ENCODE measurements at regions not wholly inside any gene's neighbourhood (a gene's known extent, or its start where the extent isn't known, plus 50 kb on each side); places are given as distances from the start of the nearest gene placed in this dataset.

DNA sequence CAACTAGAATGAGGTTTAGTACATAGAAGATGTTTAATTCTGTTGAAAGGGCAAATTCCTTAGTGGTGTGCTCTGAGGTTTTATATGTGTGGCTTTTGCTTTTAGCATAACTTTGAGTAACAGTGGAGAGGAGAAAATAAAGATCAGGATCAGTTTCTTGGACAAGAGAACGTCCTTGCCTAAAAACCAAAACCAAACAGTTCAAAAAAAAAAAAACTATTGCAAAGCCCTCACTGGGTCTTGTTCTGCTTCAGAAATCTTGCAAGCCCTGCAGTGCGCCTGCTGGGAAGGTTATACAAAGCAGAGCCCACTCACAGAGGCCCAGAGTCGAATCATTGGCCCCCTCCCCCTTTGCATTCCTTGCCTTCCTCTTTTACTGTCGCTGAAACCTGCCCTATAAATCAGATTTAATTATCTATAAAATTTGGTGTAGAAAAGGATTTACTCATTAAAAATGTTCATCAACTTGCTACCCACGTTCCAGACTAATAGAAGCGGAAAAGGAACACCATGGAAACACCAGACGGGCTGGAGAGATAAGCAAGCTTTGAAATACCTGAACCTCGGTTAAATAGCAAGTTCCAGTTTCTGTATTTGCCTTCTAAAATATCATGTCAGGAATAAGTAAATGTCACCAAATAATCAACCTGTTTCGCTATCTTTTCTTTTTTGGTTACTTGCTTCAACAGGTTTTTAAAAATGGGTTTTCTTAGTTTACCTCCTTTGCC is 201.6 kb upstream of the PTBP2 start:
- Histone ChIP-seq H3K9me3 (no peaks in the 10 kb centered on the region), H3K27me3 (no peaks in the 10 kb centered on the region), H3K4me1 (peaks cover 0 to 31% (median 25%) of the 10 kb centered on the region in 4 donors), H3K4me3 (peak overlapping the region in 2 of 4 donors; percentile 17 to 25), H3K36me3 (no peaks in the 10 kb centered on the region), H3K27ac (peak overlapping the region; percentile 30 to 82 (median 68))
- intact Hi-C loops (cut with DNase I), result loop anchor here (5.0 kb wide), 1 partner anchor 38 kb away; no protein-coding TSS in a partner anchor
- TF ChIP-seq POLR2A (IDR thresholded peaks at IDR 0.05) (no peak), EP300 (IDR thresholded peaks at IDR 0.05) (no peak), POLR2AphosphoS5 (IDR thresholded peaks at IDR 0.05) (peak in 1 of 4 donors; percentile 42)
- TF ChIP-seq, protein P1, sequence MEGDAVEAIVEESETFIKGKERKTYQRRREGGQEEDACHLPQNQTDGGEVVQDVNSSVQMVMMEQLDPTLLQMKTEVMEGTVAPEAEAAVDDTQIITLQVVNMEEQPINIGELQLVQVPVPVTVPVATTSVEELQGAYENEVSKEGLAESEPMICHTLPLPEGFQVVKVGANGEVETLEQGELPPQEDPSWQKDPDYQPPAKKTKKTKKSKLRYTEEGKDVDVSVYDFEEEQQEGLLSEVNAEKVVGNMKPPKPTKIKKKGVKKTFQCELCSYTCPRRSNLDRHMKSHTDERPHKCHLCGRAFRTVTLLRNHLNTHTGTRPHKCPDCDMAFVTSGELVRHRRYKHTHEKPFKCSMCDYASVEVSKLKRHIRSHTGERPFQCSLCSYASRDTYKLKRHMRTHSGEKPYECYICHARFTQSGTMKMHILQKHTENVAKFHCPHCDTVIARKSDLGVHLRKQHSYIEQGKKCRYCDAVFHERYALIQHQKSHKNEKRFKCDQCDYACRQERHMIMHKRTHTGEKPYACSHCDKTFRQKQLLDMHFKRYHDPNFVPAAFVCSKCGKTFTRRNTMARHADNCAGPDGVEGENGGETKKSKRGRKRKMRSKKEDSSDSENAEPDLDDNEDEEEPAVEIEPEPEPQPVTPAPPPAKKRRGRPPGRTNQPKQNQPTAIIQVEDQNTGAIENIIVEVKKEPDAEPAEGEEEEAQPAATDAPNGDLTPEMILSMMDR (IDR thresholded peaks at IDR 0.05), result no peak
- peak; percentile 70 for DNase-seq
- 41 to 43% methylated on average over 9 of the region's 9 CpGs for WGBS, 2 donors

DNA sequence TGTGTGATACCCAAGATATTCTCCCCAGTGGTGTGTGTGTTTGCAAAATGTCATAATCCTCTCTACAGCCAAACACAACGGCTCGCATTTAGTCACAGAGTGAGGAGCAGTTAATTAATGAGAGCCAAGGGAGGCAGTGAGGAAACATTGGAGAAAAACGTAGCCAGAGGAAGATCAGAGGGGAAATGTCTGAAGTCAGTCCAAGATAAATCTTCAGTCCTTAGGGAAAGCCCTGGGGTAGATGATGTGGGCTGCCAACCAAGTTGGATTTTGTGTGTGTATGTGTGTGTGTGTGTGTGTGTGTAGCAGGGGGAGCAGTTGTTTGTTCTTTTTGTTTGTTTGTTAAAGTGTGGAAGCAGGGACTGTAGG is 201.0 kb upstream of the PTBP2 start:
- DNase-seq, result peak; percentile 63
- peaks cover 0 to 31% (median 25%) of the 10 kb centered on the region in 4 donors for H3K4me1 ChIP-seq
- H3K36me3 ChIP-seq, result no peaks in the 10 kb centered on the region
- peak overlapping the region; percentile 30 to 82 (median 68) for H3K27ac ChIP-seq
- intact Hi-C loops (cut with DNase I), result no loop called here
- peak overlapping the region in 2 of 4 donors; percentile 17 to 25 for H3K4me3 ChIP-seq
- no peak for TF ChIP-seq EP300 (IDR thresholded peaks at IDR 0.05)
- peak in 3 of 4 donors; percentile 5 to 43 (median 16) for TF ChIP-seq POLR2AphosphoS5 (IDR thresholded peaks at IDR 0.05)
- WGBS, 2 donors, result 20 to 29% methylated on average over 3 of the region's 3 CpGs
- no peaks in the 10 kb centered on the region for H3K9me3 ChIP-seq
- no peaks in the 10 kb centered on the region for H3K27me3 ChIP-seq

DNA sequence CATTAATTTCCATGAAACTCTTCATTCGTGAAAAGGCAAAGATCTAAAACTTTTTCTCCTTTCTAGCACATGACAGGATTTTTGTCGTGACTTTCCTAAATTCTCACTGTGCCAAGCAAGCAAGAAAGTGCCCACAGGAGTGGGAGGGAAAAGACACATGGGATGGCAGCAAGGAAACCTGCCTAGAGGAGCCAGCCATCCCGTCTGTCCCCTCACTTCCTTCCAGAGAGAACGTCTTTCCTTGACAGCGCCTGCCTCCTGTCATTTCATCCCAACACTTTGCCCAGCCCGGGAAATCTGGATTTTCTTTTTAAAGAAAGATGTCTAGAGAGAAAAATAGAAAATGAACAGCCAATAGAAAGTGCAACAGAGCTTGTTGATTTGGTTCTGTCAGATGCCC is 200.6 kb upstream of the PTBP2 start:
- Histone ChIP-seq H3K36me3 (no peaks in the 10 kb centered on the region), H3K27ac (peak overlapping the region; percentile 30 to 82 (median 68)), H3K9me3 (no peaks in the 10 kb centered on the region), H3K4me3 (no peak overlapping the region), H3K27me3 (no peaks in the 10 kb centered on the region), H3K4me1 (peaks cover 0 to 31% (median 25%) of the 10 kb centered on the region in 4 donors)
- WGBS, 2 donors, result 68 to 70% methylated on average over 6 of the region's 6 CpGs
- intact Hi-C loops (cut with DNase I), result no loop called here
- no peak for DNase-seq
- TF ChIP-seq, protein P1 (IDR thresholded peaks at IDR 0.05), result no peak

DNA sequence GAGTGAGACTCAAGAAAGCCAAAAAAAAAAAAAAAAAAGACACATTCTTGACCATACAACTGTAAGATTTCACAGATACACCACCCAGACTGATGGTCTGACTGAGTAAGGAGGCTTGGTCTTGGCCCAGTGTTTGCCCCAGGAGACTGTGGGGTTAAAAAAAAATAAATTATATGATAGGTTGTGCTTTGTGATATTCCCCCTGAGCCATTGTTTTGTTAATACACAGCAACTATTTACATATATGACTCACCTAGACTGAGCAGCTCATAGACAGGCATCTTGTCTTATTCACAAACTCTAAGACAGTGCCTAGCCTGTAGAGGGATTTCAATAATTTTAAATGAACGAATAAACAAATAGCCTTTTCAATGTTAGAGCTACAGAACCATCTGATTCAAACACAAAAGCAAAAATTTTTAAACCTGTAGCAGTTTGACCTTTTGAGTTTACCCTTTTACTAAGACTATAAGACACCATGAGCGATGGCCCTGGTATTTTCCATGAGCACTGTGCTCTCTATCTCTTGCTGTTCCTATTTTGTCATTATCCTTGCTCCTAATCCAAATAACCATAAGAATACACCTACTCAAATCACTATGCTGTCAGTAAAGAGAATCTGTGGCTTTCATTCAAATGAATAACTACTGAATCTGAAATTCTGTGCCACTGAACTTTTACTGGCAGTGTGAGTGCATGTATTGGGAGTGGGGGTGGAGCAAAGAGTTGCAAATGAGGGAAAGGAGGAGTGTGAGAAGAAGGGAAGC is 199.4 kb upstream of the PTBP2 start:
- no peaks in the 10 kb centered on the region for H3K27me3 ChIP-seq
- intact Hi-C loops (cut with DNase I), result no loop called here
- no peak for DNase-seq
- H3K27ac ChIP-seq, result peak overlapping the region in 3 of 4 donors; percentile 55 to 82 (median 80)
- no peaks in the 10 kb centered on the region for H3K9me3 ChIP-seq
- H3K4me1 ChIP-seq, result peaks cover 0 to 31% (median 25%) of the 10 kb centered on the region in 4 donors
- no peak for TF ChIP-seq POLR2A (IDR thresholded peaks at IDR 0.05)
- no peak for TF ChIP-seq EP300 (IDR thresholded peaks at IDR 0.05)
- TF ChIP-seq, protein P1 (IDR thresholded peaks at IDR 0.05), result no peak
- no peak for TF ChIP-seq POLR2AphosphoS5 (IDR thresholded peaks at IDR 0.05)
- H3K4me3 ChIP-seq, result no peak overlapping the region
- H3K36me3 ChIP-seq, result no peaks in the 10 kb centered on the region
- WGBS, 2 donors, result 79 to 84% methylated on average over 2 of the region's 2 CpGs

DNA sequence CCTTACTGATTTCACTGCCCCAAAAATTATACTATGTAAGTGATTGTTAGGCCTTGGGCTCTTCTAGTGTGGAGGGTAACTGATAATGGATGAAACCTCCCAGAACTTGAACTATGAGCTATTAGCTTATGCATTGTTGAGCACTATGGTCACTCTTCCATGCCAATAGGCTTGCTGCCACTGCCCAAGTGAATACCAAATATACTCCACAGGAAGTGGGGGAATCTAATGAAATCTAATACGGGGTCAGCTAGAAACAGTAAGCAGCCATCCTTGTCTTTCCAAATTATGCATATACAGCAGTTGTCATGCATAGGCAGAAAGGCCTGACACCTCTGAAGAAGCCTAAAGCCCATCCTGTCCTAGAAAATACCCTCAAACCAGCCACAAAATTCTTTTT is 198.7 kb upstream of the PTBP2 start:
- no peaks in the 10 kb centered on the region for H3K9me3 ChIP-seq
- WGBS, 2 donors, result 66 to 86% methylated on average over 1 of the region's 1 CpG
- peaks cover 0 to 31% (median 25%) of the 10 kb centered on the region in 4 donors for H3K4me1 ChIP-seq
- H3K4me3 ChIP-seq, result no peak overlapping the region
- DNase-seq, result no peak
- intact Hi-C loops (cut with DNase I), result no loop called here
- peak overlapping the region in 1 of 4 donors; percentile 82 for H3K27ac ChIP-seq
- TF ChIP-seq EP300 (IDR thresholded peaks at IDR 0.05) (no peak), POLR2AphosphoS5 (IDR thresholded peaks at IDR 0.05) (no peak), POLR2A (IDR thresholded peaks at IDR 0.05) (no peak)
- TF ChIP-seq, protein P1 (IDR thresholded peaks at IDR 0.05), result no peak
- H3K27me3 ChIP-seq, result no peaks in the 10 kb centered on the region
- H3K36me3 ChIP-seq, result no peaks in the 10 kb centered on the region

Data from sigmoid colon (tissue), 6 donors.